ENCODE measurements at regions not wholly inside any gene's neighbourhood (a gene's known extent, or its start where the extent isn't known, plus 50 kb on each side); places are given as distances from the start of the nearest gene placed in this dataset.
"Not testable (repeated sequence)": the region's sequence is repeated elsewhere in the genome, so short reads cannot be mapped to it uniquely, and the experiment has no call there.

DNA sequence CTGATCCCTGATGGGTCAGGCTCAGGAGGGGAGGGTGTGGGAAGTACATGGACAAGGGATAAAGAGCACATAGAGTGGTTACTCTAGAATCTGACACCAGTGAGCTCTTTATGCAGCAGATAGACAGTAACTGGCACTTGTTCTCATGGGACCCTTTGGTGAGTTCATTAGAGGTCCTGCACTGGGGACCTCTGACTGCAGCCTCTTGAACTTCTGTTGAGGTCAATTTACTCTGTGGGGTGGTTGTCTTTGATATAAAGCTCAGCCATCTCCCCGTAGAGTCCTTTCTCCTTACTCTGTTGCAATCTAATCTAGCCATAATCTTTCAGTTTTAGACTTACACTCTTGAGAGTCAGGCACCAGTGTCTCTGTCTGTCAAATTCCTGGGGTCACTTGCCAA is 222.4 kb downstream of the GPAT3 start:
- DNase-seq = no peak

DNA sequence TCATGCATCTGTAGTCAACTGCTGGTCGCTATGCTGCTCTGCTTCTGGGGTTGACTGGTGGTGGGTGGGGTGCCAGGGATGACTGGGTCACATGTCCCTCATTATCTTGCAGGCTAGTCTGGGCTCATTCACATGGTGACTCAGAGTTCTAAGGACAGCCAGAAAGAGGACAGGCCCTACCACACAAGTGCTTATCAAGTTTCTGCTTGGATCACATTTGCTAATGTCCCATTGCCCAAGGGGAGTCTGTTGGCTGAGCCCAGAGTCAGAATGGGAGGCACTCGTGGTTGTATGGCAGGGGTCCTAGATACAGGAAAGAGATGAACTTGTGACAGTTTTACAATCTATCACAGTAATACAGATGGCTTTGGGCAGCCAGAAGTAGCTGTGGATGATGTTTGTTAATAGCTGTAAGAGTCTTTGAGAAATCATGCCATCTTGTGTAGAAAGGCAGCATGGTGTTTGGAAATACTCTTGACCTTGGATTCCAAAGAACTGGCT is 221.3 kb downstream of the GPAT3 start:
- no peak for DNase-seq

DNA sequence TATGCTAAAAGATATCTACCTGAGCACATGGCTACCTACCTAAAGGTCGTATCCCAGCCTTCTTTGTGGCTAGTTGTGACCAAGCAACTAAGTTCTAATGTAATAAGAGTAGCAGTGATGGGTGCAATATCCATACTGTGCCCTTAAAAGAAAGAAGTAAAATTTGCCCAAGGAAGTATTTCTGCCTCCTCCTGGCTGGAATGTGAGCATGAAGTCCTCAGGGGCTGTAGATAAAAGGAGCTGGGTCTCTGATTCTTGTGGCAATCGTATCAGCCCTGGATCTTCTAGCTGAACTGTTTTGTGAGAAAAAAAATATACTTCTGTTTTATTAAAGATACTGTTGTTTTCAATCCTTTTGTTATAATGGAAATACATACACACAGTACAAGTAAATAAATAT is 217.4 kb downstream of the GPAT3 start:
- no peak for DNase-seq

DNA sequence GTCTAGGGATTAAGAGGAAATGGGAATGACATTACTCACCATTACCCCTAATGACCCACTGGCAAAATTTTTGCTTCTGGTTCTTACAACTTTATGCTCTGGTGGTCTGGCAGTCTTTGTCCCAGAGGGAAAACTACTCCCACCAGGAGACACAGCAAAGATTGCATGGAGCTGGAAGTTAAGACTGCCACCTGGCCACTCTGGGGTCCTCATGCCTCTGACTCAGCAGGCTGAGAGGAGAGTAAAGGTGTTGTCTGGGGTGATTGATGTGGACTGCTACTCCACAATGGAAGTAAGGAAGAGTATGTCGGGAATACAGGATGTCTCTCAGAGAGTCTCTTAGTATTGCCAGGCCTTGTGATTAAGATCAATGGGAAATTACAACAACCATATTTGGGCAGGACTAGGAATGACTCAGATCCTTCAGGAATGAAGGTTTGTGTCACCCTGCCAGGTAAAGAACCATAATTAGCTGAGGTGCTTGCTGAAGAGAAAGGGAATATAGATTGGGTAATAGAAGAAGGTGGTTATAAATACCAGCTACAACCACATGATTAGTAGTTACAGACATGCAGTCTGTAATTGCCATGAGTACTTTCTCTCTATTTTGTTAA is 215.5 kb downstream of the GPAT3 start:
- no peak for DNase-seq

DNA sequence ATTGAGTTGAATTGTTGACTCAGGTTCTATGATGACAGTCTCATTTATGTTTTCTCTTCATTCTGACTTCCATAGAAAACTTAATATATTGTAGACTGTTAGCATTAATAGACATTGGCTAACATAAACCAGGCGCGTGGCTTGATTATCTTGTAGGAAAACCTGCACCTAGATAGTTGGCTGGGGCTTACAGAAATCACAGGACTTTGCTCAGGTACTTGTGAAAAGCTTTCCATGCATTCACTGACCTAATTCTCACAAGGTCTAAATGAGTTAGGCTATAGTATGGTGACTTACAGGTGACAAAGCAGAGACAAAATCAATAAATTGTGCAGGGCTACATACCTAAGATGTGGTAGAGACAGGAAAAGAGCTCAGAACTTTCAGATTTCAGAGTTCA is 212.8 kb downstream of the GPAT3 start:
- DNase-seq = no peak

DNA sequence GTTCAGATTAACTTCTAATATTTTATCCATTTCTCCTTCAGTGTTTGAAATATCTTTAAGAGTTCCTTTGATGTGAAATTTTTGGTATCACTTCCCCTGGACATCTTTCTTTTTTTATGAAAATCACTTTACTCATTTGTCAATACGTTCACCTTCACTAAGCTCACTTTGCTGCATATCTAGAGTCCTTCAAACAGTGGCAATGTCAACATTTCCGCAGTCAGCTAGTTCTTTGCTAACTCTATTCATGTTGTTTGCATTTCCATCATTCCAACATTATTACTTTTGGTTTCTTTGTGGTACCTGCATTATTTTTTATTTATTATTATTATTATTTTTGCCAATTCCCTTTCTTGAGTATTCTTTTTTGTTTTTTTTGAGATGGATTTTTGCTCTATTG is 203.0 kb downstream of the GPAT3 start:
- no peak for DNase-seq

DNA sequence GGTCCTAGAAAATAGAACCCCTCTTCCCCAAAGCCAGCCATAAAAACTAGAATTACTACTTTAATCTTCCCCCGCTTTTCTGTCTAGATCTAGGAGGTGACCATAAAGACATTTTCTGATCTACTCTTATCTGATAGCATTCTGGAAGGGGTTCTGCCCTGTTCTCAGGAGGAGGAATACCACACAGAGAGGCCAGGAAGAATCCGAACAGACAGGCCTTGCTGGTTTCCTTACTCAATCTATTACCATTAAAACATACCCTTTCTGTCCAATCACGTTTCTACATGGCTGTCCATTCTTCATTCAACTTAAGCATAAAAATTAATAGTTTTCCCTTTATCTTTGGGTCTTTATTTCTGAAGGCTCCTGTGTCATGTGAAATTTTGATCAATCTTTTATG is 198.7 kb downstream of the GPAT3 start:
- no peak for DNase-seq

DNA sequence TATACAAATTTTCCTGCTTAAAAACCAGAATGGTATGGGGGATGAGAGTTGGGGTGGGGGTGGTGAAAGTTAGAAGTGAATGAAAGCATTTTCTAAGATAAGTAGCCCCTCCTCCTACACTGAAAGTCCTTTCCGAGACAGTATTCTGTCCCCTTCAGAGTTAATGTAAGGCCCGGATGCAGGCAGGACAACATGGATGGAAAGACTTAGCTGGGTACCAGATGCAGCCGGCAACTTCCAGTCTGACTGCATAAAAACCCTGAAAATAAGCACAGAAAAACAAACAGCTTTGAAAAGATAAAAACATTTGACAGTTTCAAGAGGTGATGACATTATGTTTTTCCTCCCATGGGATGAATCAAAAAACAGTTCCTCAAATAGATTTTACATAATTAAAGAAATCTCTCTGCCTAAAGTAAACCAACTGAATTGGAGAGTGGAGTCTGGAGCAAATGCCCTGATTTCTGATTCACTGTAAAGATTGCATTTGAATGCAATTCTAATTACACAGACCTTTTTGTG is 196.3 kb downstream of the GPAT3 start:
- no peak for DNase-seq

DNA sequence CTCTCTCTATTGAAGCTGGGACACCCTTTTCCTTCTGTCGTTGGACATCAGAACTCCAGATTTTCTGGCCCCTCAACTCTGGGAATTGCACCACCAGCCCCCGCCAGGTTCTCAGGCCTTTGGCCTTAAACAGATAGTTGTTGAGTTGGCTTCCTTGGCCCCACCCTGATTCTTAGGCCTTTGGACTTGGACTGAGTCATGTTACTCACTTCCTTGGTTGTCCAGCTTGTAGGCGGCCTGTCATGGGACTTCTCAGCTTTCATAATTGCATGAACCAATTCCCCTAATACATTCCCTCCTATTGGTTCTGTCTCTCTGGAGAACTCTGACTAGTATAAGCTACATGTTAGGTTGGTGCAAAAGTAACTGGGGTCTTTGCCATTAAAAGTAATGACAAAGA is 195.7 kb downstream of the GPAT3 start:
- DNase-seq = no peak

DNA sequence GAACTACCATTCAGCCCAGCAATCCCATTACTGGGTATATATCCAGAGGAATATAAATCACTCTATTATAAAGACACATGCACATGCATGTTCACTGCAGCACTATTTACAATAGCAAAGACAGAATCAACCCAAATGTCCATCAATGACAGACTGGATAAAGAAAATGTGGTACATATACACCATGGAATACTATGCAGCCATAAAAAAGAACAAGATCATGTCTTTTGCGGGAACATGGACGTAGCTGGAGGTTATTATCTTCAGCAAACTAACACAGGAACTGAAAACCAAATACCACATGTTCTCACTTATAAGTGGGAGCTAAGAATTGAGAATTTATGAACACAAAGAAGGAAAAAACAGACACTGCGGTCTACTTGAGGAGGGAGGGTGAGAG is 195.1 kb downstream of the GPAT3 start:
- not testable (repeated sequence) for DNase-seq

DNA sequence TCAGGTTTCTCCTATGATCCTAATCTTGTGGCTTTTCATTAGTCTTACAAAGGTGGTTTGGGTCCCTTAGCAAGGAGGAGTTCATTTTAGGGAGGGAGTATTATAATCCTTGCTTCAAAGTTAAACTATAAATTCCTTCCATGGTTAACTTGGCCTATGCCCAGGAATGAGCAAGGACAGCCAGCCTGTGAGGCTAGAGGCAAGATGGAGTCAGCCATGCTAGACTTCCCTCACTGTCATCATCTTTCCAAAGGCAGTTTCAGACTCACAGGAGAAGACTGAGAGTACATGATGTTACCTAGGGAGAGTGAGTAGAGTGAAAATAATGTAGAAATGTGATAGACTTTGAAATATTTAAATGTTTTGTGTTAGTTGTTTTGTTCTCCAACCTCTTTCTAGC is 192.3 kb downstream of the GPAT3 start:
- DNase-seq = no peak

DNA sequence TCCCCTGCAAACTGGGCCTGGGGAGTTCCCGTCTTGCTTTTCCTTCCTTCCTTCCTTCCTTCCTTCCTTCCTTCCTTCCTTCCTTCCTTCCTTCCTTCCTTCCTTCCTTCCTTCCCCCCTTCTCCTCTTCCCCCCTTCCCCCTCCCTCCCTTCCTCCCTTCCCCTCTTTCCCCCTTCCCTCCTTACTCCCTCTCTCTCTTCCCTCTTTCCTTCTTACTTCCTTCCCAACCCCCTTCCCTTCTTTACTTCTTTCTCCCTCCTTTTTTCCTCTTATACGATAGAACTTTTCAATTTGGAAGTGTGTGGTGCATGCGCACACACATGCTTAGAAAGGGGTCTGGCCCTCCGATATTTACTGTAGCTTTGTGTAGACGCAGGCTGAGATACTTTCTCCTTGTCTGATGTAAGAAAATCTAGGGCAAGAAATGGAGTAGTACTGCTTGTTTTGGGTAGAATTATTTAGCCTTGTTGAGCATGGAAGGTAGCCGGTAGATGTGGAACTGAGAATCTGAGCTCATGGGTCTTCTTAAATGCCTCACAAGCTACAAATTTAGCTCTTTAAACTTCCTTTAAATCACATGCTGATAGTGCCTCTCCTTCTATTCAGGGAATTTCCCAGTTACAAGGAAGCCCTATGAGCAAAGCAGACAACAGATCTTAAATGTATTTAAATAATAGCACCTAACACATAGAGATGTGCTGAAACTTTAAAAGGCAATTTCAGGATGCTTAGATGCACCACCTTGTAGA is 189.6 kb downstream of the GPAT3 start:
- DNase-seq = no peak

DNA sequence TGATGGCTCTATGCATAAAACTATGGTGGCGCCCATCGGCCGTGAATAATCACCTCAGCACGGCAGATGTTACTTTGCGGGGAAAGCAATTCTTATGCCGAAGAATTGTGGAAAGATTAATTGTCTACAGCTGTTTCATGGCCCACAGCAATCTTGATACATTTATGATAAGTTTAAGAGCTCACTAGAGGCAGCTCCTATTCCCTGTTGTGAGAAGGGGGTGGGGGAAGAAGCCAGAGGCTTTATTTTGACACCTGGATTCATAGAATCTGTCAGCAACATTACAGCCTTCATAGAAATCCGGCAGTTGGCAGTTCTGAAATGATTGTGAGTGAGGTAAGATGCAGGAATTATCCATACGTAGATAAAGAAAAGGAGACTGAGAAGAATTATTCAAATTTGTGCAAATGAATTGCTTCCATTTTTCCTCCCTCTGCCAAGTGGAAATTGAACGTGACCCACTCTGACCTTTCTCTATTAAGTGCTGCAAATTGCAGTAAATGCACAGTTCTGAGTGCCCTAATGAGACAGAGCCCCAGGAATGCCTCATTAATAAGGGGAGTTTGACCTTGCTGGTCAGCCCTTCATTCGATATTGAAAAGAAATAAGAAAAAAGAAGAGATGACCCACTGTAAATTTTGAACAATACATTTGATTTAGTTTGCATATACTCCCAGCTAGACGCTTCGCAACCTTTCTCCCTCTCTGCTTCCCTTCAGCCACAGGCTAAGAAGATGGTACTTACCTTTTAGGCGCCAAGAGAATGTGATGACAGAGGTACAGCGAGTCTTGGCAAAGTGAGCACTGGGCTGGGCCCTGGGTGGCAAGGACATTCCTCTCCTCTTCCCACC is 188.8 kb downstream of the GPAT3 start:
- no peak for DNase-seq

DNA sequence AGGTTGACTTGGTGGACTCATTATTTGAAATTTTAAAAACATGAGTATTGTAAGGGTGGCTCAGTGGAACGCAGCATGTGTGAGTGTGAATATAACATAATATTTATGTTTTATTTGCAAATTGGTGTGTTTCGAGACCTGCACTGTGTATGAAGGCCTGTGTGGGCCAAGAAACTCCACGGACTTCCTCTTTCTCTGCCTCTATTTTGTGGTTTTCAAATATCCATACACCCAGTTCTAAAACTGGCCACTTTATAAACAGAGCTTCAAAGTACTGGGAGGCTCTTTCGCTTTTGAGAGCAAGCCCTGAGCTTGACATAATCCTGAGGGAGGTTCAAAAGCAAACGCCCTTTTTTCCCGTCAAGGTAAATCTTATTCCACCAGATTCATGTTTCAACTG is 187.7 kb downstream of the GPAT3 start:
- DNase-seq = no peak

DNA sequence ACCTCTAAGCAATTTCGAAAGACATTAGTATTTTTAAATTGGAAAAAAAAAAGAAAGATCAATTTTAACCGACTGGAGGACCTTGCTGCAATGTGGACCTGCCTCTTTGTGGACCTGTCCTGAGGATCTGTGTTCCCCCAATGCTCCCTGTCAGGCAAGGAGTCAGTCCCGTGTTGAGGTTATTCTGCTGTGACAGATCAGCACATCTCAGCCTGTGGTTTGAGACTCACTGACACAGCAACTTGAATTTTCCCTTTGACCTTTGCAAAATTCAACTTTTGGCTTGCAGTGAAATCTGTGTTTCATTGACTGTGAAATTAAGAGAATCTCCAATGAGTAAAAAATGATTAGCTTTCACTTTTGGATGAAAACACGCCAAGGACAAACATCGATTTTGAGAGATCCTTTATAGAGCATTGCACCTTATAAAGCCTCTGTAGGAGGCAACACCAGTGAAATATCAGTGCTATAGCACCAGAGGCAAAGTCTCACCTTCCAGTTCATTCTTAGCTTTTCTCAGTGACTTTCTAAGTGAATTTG is 186.9 kb downstream of the GPAT3 start:
- no peak for DNase-seq

DNA sequence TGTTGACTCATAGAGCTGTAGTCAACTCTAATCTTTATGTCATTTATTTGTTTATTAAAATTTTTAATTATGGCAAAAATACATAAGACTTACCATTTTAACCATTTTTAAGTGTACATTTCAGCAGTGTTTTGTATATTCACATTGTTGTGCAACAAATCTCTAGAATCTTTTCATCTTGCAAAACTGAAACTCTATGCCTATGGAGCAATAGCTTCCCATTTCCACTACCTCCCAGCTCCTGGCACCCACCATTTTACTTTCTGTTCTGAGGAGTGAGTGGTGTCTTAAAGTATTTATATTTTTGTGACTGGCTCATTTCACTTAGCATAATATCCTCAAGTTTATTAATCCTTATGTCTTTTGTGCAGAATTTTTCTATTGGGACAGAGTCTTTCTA is 181.0 kb downstream of the GPAT3 start:
- no peak for DNase-seq

DNA sequence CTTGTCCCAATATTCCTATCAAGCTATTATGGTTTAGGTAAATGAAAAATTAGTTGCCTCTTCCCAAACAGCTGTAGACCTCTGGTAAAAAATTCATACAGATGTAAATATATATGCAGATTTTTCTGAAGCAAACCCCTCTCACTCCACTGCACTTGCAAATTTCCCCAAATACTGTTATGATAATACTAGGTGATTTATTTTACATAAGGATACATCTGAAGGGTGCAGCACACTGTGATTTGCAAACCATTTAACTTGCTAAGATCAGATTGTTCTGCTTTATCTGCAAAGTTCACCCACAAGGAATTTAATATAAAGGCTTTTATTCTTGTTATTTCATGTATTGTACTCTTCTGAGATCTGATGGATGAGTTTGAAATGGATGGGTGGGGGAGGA is 177.0 kb downstream of the GPAT3 start:
- DNase-seq = no peak

DNA sequence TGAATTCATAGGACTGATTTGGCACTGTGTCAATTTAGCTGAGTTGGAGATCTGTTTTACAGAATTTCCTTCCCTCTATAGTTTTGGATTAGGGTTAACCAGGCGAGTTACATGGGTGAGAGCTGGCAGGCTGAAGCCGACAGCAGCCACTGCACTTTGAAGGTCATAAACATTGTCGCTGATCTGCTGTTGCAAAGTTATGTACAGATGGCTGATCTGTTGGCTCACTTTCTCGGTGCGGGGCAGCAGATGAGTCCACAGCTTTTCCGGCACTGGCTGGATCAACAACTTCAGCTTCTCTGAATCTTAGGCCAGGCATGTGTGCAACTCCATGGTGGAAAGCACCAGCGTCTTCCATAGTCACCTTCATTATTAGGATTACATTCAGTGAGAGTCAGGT is 173.7 kb downstream of the GPAT3 start:
- DNase-seq = no peak

DNA sequence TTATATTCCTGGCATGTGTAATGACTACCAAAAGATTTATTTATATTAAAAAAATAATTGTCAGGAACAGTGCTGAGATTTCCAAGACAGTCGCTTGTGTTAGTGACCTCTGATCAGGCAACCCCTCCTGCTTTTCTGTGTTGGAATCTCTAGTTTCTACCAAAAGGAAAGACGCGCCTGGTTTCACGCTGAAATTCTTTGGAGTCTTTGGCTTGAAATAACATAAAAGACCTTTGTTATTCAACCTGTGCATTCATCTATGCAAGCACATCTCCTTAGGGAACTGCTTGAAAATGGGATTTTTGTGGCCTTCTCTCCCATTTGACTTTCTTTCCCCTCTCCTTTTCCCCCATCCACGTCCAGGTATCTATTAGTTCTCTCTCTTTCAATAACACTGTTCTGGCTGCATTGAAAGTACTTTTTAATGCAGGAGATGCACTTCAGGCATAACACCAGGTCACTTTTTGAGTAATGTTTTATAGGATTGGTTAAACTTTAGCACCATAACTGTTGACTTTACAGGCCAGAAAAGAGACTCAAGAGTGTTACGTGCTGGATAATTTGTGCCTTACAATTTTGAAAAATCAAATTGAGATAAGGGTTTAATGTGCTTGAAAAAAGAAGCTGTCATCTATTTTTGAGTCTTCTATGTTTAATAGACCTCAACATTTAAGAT is 172.7 kb downstream of the GPAT3 start:
- no peak for DNase-seq

DNA sequence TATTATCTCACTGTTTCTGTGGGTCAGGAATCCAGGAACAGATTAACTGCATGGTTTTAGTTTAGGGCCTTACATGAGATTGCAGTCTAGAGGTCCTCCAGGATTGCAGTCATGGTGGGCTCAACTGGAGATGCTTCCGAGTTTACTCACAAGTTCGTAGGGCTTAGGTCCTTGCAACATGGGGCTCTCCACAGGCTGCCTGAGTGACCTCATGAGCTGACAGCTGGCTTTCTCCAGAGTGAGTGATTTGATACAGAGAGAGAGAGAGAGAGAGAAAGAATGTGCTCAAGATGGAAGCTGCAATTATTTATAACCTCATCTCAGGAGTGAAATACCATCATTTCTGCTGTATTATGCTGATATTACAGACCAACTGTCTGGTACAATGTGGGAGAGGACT is 168.9 kb downstream of the GPAT3 start:
- no peak for DNase-seq

DNA sequence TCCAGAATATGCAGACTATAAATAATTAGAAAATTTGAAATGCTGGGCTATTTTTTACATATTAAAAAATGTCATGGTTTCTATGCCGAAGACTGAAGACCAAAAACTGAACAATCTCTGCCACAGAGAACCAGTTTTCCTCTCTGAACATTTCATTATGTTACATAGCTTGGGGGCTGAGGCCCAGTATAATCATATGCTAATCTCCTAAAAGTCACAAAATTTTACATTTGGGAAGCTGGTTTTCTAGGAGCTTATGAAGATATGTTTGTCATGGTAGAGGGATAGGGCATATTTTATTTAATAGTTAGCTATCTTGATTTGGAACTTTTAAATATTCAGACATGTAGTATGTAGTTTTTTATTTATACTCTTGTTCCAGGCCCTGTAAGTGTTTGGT is 167.8 kb downstream of the GPAT3 start:
- no peak for DNase-seq

DNA sequence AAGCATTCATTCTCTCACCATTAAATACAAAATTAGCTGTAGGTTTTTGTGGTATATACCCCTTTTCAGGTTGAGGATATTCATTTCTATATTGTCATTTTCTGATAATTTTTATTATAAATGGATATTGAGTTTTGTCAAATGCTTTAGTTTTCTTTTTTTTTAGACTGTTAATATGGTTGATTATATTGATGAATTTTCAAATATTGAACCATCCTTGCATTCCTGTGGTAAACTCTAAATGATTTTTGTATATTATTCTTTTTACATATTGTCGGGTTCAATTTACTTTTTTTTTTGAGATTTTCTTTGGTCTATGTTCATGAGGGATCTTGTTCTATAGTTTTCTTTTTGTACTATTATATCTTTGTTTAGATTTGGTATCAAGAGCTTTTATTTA is 165.1 kb downstream of the GPAT3 start:
- DNase-seq = no peak

DNA sequence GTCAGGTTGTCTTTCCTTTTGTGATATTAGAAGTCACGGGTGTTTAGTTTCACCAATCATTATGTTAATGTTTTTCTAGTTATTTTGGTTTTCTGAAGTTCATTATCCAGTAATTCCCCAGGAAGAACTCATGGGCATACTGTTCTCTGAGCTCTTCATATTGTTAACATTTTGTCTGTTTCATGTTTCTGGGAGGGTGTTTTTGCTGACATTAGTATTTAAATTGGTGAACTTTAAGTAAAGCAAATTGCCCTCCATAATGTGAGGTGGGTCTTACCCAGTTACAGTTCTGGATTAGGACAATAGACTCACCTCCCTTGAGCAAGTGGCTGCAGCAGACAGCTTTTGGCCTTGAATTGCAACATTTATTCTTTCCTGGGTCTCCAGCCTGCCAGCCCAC is 163.4 kb downstream of the GPAT3 start:
- DNase-seq = no peak

Measured in NCI-H774 (cell line).